ENCODE measurements at regions not wholly inside any gene's neighbourhood (a gene's known extent, or its start where the extent isn't known, plus 50 kb on each side); places are given as distances from the start of the nearest gene placed in this dataset.
"Not testable (repeated sequence)": the region's sequence is repeated elsewhere in the genome, so short reads cannot be mapped to it uniquely, and the experiment has no call there.

GRCh38 chr5:36392818-36393217 is 91.1 kb upstream of the RANBP3L start:
- Histone ChIP-seq H3K4me1 (no peaks in the 10 kb centered on the region), H3K27ac (no peak overlapping the region), H3K27me3 (no peaks in the 10 kb centered on the region), H3K36me3 (no peaks in the 10 kb centered on the region), H3K9me3 (no peaks in the 10 kb centered on the region), H3K4me3 (replicated peaks in 1 of 3) (no peak overlapping the region)
- intact Hi-C loops (cut with DNase I) = no loop called here
- DNase-seq = no peak
- TF ChIP-seq POLR2A (IDR thresholded peaks at IDR 0.05) (no peak), CTCF (IDR thresholded peaks at IDR 0.05) (no peak)

- no peaks in the 10 kb centered on the region for H3K9me3 ChIP-seq
- no peak overlapping the region for H3K4me3 ChIP-seq (replicated peaks in 1 of 3)
- H3K36me3 ChIP-seq = no peaks in the 10 kb centered on the region
- H3K4me1 ChIP-seq = no peaks in the 10 kb centered on the region
- no peak for TF ChIP-seq POLR2A (IDR thresholded peaks at IDR 0.05)
- no peak for TF ChIP-seq CTCF (IDR thresholded peaks at IDR 0.05)
- H3K27ac ChIP-seq = no peak overlapping the region
- H3K27me3 ChIP-seq = no peaks in the 10 kb centered on the region
- intact Hi-C loops (cut with DNase I) = no loop called here
- 89 to 90% methylated on average over 4 of the region's 4 CpGs for WGBS, 2 donors
- DNase-seq = no peak
These were observed 92.1 kb upstream of the RANBP3L start for GRCh38 chr5:36393656-36394428.

GRCh38 chr5:36395260-36395659 is 93.6 kb upstream of the RANBP3L start:
- 95% methylated on average over 4 of the region's 4 CpGs for WGBS, 2 donors
- Histone ChIP-seq H3K36me3 (no peaks in the 10 kb centered on the region), H3K27me3 (no peaks in the 10 kb centered on the region), H3K27ac (no peak overlapping the region), H3K4me1 (no peaks in the 10 kb centered on the region), H3K4me3 (replicated peaks in 1 of 3) (no peak overlapping the region), H3K9me3 (no peaks in the 10 kb centered on the region)
- TF ChIP-seq POLR2A (IDR thresholded peaks at IDR 0.05) = no peak
- TF ChIP-seq CTCF (IDR thresholded peaks at IDR 0.05) = no peak
- no peak for DNase-seq
- intact Hi-C loops (cut with DNase I) = no loop called here

GRCh38 chr5:36395947-36396346 is 94.2 kb upstream of the RANBP3L start:
- H3K27me3 ChIP-seq; DNase-seq; H3K9me3 ChIP-seq; H3K27ac ChIP-seq; H3K36me3 ChIP-seq; H3K4me1 ChIP-seq; H3K4me3 ChIP-seq (replicated peaks in 1 of 3); intact Hi-C loops (cut with DNase I): not testable (repeated sequence)
- WGBS, 2 donors = 79 to 84% methylated on average over 12 of the region's 12 CpGs

GRCh38 chr5:36396640-36397039 is 94.9 kb upstream of the RANBP3L start:
- TF ChIP-seq CTCF (IDR thresholded peaks at IDR 0.05) (no peak), POLR2A (IDR thresholded peaks at IDR 0.05) (no peak)
- Histone ChIP-seq H3K9me3 (no peaks in the 10 kb centered on the region), H3K27ac (no peak overlapping the region), H3K27me3 (no peaks in the 10 kb centered on the region), H3K4me3 (replicated peaks in 1 of 3) (no peak overlapping the region), H3K4me1 (no peaks in the 10 kb centered on the region), H3K36me3 (no peaks in the 10 kb centered on the region)
- no peak for DNase-seq
- WGBS, 2 donors = 45 to 56% methylated on average over 3 of the region's 3 CpGs
- intact Hi-C loops (cut with DNase I) = no loop called here

Data from thyroid gland (tissue), 4 donors.